ENCODE measurements at regions not wholly inside any gene's neighbourhood (a gene's known extent, or its start where the extent isn't known, plus 50 kb on each side); places are given as distances from the start of the nearest gene placed in this dataset.
A peak's percentile ranks its signal among the peaks of the same experiment; 100 is the strongest.

GRCh38 chr12:118846416-118846815 lies 134.9 kb upstream of the SRRM4 start:
- Histone ChIP-seq H3K27me3 (ENCODE audit: control insufficient read depth, insufficient read depth, low read length) (no peaks in the 10 kb centered on the region), H3K79me2 (no peaks in the 10 kb centered on the region), H2AFZ (no peak overlapping the region), H3K9me3 (ENCODE audit: control insufficient read depth, low read length) (no peaks in the 10 kb centered on the region), H3K36me3 (ENCODE audit: control insufficient read depth, insufficient read depth, low read length) (no peaks in the 10 kb centered on the region), H3K4me3 (ENCODE audit: low read depth, low read length) (no peak overlapping the region), H3K27ac (no peak overlapping the region), H3K4me2 (ENCODE audit: low read length) (no peak overlapping the region), H3K4me1 (no peaks in the 10 kb centered on the region), H3K9ac (no peak overlapping the region)
- no peak for TF ChIP-seq CTCF (IDR thresholded peaks at IDR 0.05)

DNA sequence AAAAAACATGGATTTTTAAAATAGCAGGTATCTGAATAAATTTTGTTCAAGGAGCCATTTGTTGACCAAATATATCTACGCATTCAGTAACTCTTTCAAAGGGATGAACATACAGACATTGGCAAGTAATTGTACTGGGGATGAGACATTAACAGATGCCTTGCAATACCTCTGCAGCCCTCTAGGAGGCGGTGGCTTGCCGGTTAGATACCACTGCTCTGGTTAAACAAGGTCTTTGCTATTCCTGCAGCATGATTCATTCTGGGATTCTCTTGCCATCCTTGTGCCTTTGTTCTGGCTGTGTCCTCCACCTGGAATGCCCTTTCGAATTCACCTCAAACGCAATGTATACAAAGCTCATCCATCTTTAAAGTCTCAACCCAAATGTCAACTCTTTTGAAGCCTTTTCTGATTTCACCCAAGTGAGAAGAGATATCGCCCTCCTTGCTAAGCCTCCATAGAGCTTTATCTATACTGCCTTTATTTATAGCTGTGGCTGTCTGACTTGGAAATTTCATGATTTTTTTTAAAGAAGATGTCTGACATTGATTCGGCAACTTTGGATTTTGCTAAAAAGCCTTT lies 131.0 kb upstream of the SRRM4 start:
- no peaks in the 10 kb centered on the region for H3K79me2 ChIP-seq
- no peak overlapping the region for H3K4me3 ChIP-seq (ENCODE audit: low read depth, low read length)
- H3K36me3 ChIP-seq (ENCODE audit: control insufficient read depth, insufficient read depth, low read length): no peaks in the 10 kb centered on the region
- no peak overlapping the region for H3K4me2 ChIP-seq (ENCODE audit: low read length)
- no peaks in the 10 kb centered on the region for H3K4me1 ChIP-seq
- H2AFZ ChIP-seq: no peak overlapping the region
- H3K27ac ChIP-seq: no peak overlapping the region
- no peaks in the 10 kb centered on the region for H3K27me3 ChIP-seq (ENCODE audit: control insufficient read depth, insufficient read depth, low read length)
- no peak overlapping the region for H3K9ac ChIP-seq
- peak; percentile 52 for TF ChIP-seq CTCF (IDR thresholded peaks at IDR 0.05)
- H3K9me3 ChIP-seq (ENCODE audit: control insufficient read depth, low read length): no peaks in the 10 kb centered on the region

DNA sequence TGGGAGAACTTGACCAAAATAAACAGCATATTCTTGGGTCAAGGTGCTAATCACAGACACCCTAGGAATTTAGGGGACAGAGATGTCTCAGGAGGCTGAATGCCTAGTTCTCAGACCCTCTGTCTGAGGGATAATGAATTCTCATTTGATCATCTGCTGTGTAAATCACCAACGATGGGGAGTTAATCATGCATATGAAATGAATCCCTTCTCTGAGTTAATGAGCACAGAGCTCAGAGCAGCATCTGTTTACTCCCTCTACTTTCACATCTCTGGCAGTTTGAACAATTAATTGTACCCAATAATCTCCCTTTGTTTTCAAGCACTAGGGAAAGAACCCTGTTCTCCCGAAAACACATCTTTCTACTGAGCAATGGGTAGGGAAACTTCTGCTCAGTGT lies 129.4 kb upstream of the SRRM4 start:
- Histone ChIP-seq H3K9me3 (ENCODE audit: control insufficient read depth, low read length) (no peaks in the 10 kb centered on the region), H3K9ac (no peak overlapping the region), H3K4me1 (no peaks in the 10 kb centered on the region), H3K27ac (no peak overlapping the region), H3K79me2 (no peaks in the 10 kb centered on the region), H3K36me3 (ENCODE audit: control insufficient read depth, insufficient read depth, low read length) (no peaks in the 10 kb centered on the region), H3K4me2 (ENCODE audit: low read length) (no peak overlapping the region), H2AFZ (no peak overlapping the region), H3K4me3 (ENCODE audit: low read depth, low read length) (no peak overlapping the region), H3K27me3 (ENCODE audit: control insufficient read depth, insufficient read depth, low read length) (no peaks in the 10 kb centered on the region)
- TF ChIP-seq CTCF (IDR thresholded peaks at IDR 0.05): no peak

DNA sequence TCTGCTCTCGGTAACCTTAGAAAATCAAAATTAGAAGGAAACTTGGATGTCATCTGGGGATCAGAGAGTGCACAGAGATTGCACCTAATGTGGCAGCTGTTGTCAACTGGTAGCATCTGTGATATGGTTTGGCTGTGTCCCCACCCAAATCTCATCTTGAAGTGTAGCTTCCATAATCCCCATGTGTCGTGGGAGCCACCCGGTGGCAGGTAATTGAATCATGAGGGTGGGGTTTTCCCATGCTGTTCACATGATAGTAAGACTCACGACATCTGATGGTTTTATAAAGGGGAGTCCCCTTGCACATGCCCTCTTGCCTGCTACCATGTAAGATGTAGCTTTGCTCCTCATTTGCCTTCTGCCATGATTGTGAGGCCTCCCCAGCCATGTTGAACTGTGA lies 127.7 kb upstream of the SRRM4 start:
- peak; percentile 13 for TF ChIP-seq CTCF (IDR thresholded peaks at IDR 0.05)
- Histone ChIP-seq H3K79me2 (no peaks in the 10 kb centered on the region), H3K4me1 (no peaks in the 10 kb centered on the region)

DNA sequence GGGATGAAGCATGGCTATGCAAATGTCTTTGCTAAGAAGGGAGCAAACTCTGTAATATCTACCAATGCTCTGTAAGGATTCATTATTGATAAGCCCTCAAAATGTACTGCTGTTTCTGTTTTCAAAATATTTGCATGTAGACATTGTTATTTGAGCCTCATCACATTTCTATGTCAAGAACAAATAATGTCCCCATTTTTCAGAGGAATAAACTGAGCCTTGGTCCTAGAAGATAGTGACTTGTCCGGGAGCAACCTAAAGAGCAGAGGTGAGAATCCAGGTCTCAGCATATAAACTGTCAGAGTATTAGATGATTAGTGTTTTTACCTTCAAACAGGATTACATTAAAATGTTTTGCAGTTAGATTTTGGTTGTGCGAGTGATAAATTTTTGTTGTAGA lies 125.5 kb upstream of the SRRM4 start:
- no peaks in the 10 kb centered on the region for H3K27me3 ChIP-seq (ENCODE audit: control insufficient read depth, insufficient read depth, low read length)
- H3K79me2 ChIP-seq: no peaks in the 10 kb centered on the region
- no peak overlapping the region for H2AFZ ChIP-seq
- H3K9me3 ChIP-seq (ENCODE audit: control insufficient read depth, low read length): no peaks in the 10 kb centered on the region
- no peak overlapping the region for H3K4me2 ChIP-seq (ENCODE audit: low read length)
- H3K4me1 ChIP-seq: no peaks in the 10 kb centered on the region
- H3K4me3 ChIP-seq (ENCODE audit: low read depth, low read length): no peak overlapping the region
- TF ChIP-seq CTCF (IDR thresholded peaks at IDR 0.05): no peak
- no peak overlapping the region for H3K27ac ChIP-seq
- H3K9ac ChIP-seq: no peak overlapping the region
- no peaks in the 10 kb centered on the region for H3K36me3 ChIP-seq (ENCODE audit: control insufficient read depth, insufficient read depth, low read length)

More for the DNA sequence above, 127.7 kb upstream of the SRRM4 start:
- Histone ChIP-seq H3K9ac (no peak overlapping the region), H2AFZ (no peak overlapping the region), H3K4me2 (ENCODE audit: low read length) (no peak overlapping the region), H3K4me3 (ENCODE audit: low read depth, low read length) (no peak overlapping the region), H3K36me3 (ENCODE audit: control insufficient read depth, insufficient read depth, low read length) (no peaks in the 10 kb centered on the region), H3K27me3 (ENCODE audit: control insufficient read depth, insufficient read depth, low read length) (no peaks in the 10 kb centered on the region), H3K9me3 (ENCODE audit: control insufficient read depth, low read length) (no peaks in the 10 kb centered on the region), H3K27ac (no peak overlapping the region)
